ENCODE measurements at regions not wholly inside any gene's neighbourhood (a gene's known extent, or its start where the extent isn't known, plus 50 kb on each side); places are given as distances from the start of the nearest gene placed in this dataset.

DNA sequence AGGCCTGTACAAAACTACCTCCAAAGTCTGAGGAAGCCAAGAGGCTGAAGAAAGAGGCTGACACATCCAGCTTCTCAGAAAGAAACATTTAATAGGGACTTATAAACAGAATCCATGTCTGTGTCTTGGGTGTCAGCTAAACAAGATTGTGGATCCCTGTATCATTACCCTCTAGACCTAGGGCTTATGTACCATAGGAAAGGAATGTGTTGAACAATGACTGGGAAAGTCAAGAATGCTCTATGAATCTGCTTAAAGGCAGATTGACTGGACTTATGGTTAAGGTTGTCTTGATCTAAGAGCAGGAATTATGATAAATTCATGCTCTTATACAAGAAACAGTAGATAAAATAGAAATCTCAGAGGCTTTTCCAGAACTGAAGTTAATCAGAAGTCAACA, 335.7 kb upstream of the RPS23 start:
- TF ChIP-seq EZH2phosphoT487 (IDR thresholded peaks at IDR 0.05; ENCODE audit: borderline replicate concordance): no peak
- TF ChIP-seq, protein P1, sequence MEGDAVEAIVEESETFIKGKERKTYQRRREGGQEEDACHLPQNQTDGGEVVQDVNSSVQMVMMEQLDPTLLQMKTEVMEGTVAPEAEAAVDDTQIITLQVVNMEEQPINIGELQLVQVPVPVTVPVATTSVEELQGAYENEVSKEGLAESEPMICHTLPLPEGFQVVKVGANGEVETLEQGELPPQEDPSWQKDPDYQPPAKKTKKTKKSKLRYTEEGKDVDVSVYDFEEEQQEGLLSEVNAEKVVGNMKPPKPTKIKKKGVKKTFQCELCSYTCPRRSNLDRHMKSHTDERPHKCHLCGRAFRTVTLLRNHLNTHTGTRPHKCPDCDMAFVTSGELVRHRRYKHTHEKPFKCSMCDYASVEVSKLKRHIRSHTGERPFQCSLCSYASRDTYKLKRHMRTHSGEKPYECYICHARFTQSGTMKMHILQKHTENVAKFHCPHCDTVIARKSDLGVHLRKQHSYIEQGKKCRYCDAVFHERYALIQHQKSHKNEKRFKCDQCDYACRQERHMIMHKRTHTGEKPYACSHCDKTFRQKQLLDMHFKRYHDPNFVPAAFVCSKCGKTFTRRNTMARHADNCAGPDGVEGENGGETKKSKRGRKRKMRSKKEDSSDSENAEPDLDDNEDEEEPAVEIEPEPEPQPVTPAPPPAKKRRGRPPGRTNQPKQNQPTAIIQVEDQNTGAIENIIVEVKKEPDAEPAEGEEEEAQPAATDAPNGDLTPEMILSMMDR (conservative IDR thresholded peaks at IDR 0.05; ENCODE audit: low read length): no peak

Measured in Loucy (cell line).